GM18511 (cell line): ENCODE measurements at regions not wholly inside any gene's neighbourhood (a gene's known extent, or its start where the extent isn't known, plus 50 kb on each side); places are given as distances from the start of the nearest gene placed in this dataset.
A peak's percentile ranks its signal among the peaks of the same experiment; 100 is the strongest.

Source experiments
- ATAC-seq: cut with Tn5 transposase; IDR thresholded peaks from one replicate; pipeline ENCODE4 v1.9.1; 2021; ENCODE audit warnings: mild to moderate bottlenecking, moderate library complexity; ENCODE audit not compliant: unreplicated experiment

- peak; percentile 63 for ATAC-seq
These were observed 161.0 kb downstream of the ZNF326 start for GRCh38 chr1:90155721-90156487.

GRCh38 chr1:90154711-90155110 lies 159.8 kb downstream of the ZNF326 start:
- ATAC-seq = no peak

- ATAC-seq = no peak
These were observed 154.2 kb downstream of the ZNF326 start for GRCh38 chr1:90149101-90149500.

- no peak for ATAC-seq
These were observed 152.2 kb downstream of the ZNF326 start for GRCh38 chr1:90147093-90147492.

- ATAC-seq = no peak
These were observed 149.9 kb downstream of the ZNF326 start for GRCh38 chr1:90144820-90145219.

GRCh38 chr1:90143591-90143990 lies 148.7 kb downstream of the ZNF326 start:
- no peak for ATAC-seq

- no peak for ATAC-seq
These were observed 147.8 kb downstream of the ZNF326 start for GRCh38 chr1:90142697-90143096.

- no peak for ATAC-seq
These were observed 144.9 kb downstream of the ZNF326 start for GRCh38 chr1:90139837-90140236.

- ATAC-seq = no peak
These were observed 140.4 kb downstream of the ZNF326 start for GRCh38 chr1:90135286-90135685.

- ATAC-seq = no peak
These were observed 139.5 kb downstream of the ZNF326 start for GRCh38 chr1:90134175-90134955.

- ATAC-seq = no peak
These were observed 138.2 kb downstream of the ZNF326 start for GRCh38 chr1:90133133-90133532.

GRCh38 chr1:90132306-90132705 lies 137.4 kb downstream of the ZNF326 start:
- ATAC-seq = no peak

- ATAC-seq = peak; percentile 72
These were observed 132.5 kb downstream of the ZNF326 start for GRCh38 chr1:90127288-90127953.

GRCh38 chr1:90126834-90127233 lies 131.9 kb downstream of the ZNF326 start:
- ATAC-seq = no peak

GRCh38 chr1:90122654-90123340 lies 127.9 kb downstream of the ZNF326 start:
- ATAC-seq = no peak

- no peak for ATAC-seq
These were observed 119.7 kb downstream of the ZNF326 start for GRCh38 chr1:90114521-90115141.

GRCh38 chr1:90107990-90108389 lies 113.1 kb downstream of the ZNF326 start:
- no peak for ATAC-seq

- ATAC-seq = no peak
These were observed 111.4 kb downstream of the ZNF326 start for GRCh38 chr1:90106311-90106710.

- no peak for ATAC-seq
These were observed 110.1 kb downstream of the ZNF326 start for GRCh38 chr1:90104941-90105538.

GRCh38 chr1:90100566-90100965 lies 105.7 kb downstream of the ZNF326 start:
- no peak for ATAC-seq
